Gastroesophageal sphincter (tissue), 2 donors: ENCODE measurements at regions not wholly inside any gene's neighbourhood (a gene's known extent, or its start where the extent isn't known, plus 50 kb on each side); places are given as distances from the start of the nearest gene placed in this dataset.

Experiments used
- EP300 ChIP-seq: sonication (generic); formaldehyde crosslinking; IDR thresholded peaks from one replicate; pipeline ENCODE4 v1.6.1; 2017; ENCODE audit warnings: antibody characterized with exemption, mild to moderate bottlenecking
- POLR2A ChIP-seq, 2 donors: fragments of 450-650 bp; IDR thresholded peaks; one replicate each; pipeline ENCODE4 v1.6.1; 2017; ENCODE audit warnings: antibody characterized with exemption in 2 of 2, mild to moderate bottlenecking in 2 of 2, moderate library complexity in 1 of 2
- POLR2AphosphoS5 ChIP-seq: sonication (generic); formaldehyde crosslinking; IDR thresholded peaks from one replicate; pipeline ENCODE4 v1.6.1; 2017; ENCODE audit warnings: antibody characterized with exemption

GRCh38 chr7:115276791-115277190, 354.9 kb downstream of the MDFIC start:
- TF ChIP-seq POLR2A (IDR thresholded peaks at IDR 0.05) = no peak
- no peak for TF ChIP-seq EP300
- TF ChIP-seq POLR2AphosphoS5 = no peak
